ENCODE measurements at regions not wholly inside any gene's neighbourhood (a gene's known extent, or its start where the extent isn't known, plus 50 kb on each side); places are given as distances from the start of the nearest gene placed in this dataset.

- DNase-seq = no peak
Measured at GRCh38 chr3:25262322-25262721, 165.7 kb upstream of the RARB start.

- no peak for DNase-seq
Measured at GRCh38 chr3:25265284-25265683, 162.8 kb upstream of the RARB start.

GRCh38 chr3:25266677-25267076 lies 161.4 kb upstream of the RARB start:
- DNase-seq = no peak

GRCh38 chr3:25272090-25272489 lies 156.0 kb upstream of the RARB start:
- no peak for DNase-seq

- no peak for DNase-seq
Measured at GRCh38 chr3:25273582-25274171, 154.4 kb upstream of the RARB start.

- DNase-seq = no peak
Measured at GRCh38 chr3:25277503-25277902, 150.6 kb upstream of the RARB start.

- no peak for DNase-seq
Measured at GRCh38 chr3:25281041-25281731, 146.9 kb upstream of the RARB start.

GRCh38 chr3:25281732-25282126 lies 146.3 kb upstream of the RARB start:
- no peak for DNase-seq

GRCh38 chr3:25283613-25284012 lies 144.4 kb upstream of the RARB start:
- DNase-seq = no peak

GRCh38 chr3:25284249-25284648 lies 143.8 kb upstream of the RARB start:
- no peak for DNase-seq

- no peak for DNase-seq
Measured at GRCh38 chr3:25287291-25287884, 140.7 kb upstream of the RARB start.

- DNase-seq = no peak
Measured at GRCh38 chr3:25288413-25288812, 139.7 kb upstream of the RARB start.

- no peak for DNase-seq
Measured at GRCh38 chr3:25289156-25289555, 138.9 kb upstream of the RARB start.

- DNase-seq = no peak
Measured at GRCh38 chr3:25289663-25290062, 138.4 kb upstream of the RARB start.

GRCh38 chr3:25291481-25291905 lies 136.6 kb upstream of the RARB start:
- no peak for DNase-seq

- DNase-seq = no peak
Measured at GRCh38 chr3:25292036-25292435, 136.0 kb upstream of the RARB start.

- no peak for DNase-seq
Measured at GRCh38 chr3:25292595-25292994, 135.5 kb upstream of the RARB start.

- DNase-seq = no peak
Measured at GRCh38 chr3:25293736-25294135, 134.3 kb upstream of the RARB start.

GRCh38 chr3:25294169-25294805 lies 133.8 kb upstream of the RARB start:
- no peak for DNase-seq

GRCh38 chr3:25297667-25298585 lies 130.1 kb upstream of the RARB start:
- no peak for DNase-seq

- no peak for DNase-seq
Measured at GRCh38 chr3:25300141-25300540, 127.9 kb upstream of the RARB start.

- no peak for DNase-seq
Measured at GRCh38 chr3:25304916-25305315, 123.1 kb upstream of the RARB start.

GRCh38 chr3:25306066-25306465 lies 122.0 kb upstream of the RARB start:
- no peak for DNase-seq

Measured in hematopoietic multipotent progenitor cell treated with erythropoietin and hydrocortisone succinate and interleukin-3 and kit ligand, for 8 days (in vitro differentiated cells).